Activated CD4-positive, alpha-beta memory T cell treated with anti-CD3 and anti-CD28 coated beads for 36 hours (primary cell): ENCODE measurements at regions not wholly inside any gene's neighbourhood (a gene's known extent, or its start where the extent isn't known, plus 50 kb on each side); places are given as distances from the start of the nearest gene placed in this dataset.
"Not testable (repeated sequence)": the region's sequence is repeated elsewhere in the genome, so short reads cannot be mapped to it uniquely, and the experiment has no call there.

Source experiments
- CTCF ChIA-PET: fragments of 350-600 bp; sonication (Branson Sonifier 250); formaldehyde crosslinking; loops from one replicate; lab custom pipeline; 2021; ENCODE audit warnings: antibody characterized with exemption, inconsistent platforms; lab: Charles Lee
- POLR2A ChIA-PET: fragments of 350-600 bp; sonication (Branson Sonifier 250); formaldehyde crosslinking; loops from one replicate; lab custom pipeline; 2021; ENCODE audit warnings: antibody characterized with exemption; lab: Charles Lee
- DNase-seq: peaks from one replicate; pipeline ENCODE4 v3.0.0-alpha.2; 2020
- H3K27ac Mint-ChIP-seq: one replicate; pipeline ENCODE4 v1.8.0; 2021; ENCODE audit warnings: mixed read lengths
- H3K27me3 Mint-ChIP-seq: one replicate; pipeline ENCODE4 v1.8.0; 2021; ENCODE audit warnings: mixed read lengths
- H3K36me3 Mint-ChIP-seq: one replicate; pipeline ENCODE4 v1.8.0; 2021; ENCODE audit warnings: mixed read lengths
- H3K4me1 Mint-ChIP-seq: one replicate; pipeline ENCODE4 v1.8.0; 2021; ENCODE audit warnings: low read depth, mixed read lengths
- H3K4me3 Mint-ChIP-seq: one replicate; pipeline ENCODE4 v1.8.0; 2021; ENCODE audit warnings: mild to moderate bottlenecking, mixed read lengths
- H3K9me3 Mint-ChIP-seq: one replicate; pipeline ENCODE4 v1.8.0; 2021; ENCODE audit warnings: mixed read lengths
- intact Hi-C: fragments of 100-400 bp; cut with micrococcal nuclease; formaldehyde crosslinking; loops from one replicate; pipeline ENCODE4 v1.15.1; 2023

DNA sequence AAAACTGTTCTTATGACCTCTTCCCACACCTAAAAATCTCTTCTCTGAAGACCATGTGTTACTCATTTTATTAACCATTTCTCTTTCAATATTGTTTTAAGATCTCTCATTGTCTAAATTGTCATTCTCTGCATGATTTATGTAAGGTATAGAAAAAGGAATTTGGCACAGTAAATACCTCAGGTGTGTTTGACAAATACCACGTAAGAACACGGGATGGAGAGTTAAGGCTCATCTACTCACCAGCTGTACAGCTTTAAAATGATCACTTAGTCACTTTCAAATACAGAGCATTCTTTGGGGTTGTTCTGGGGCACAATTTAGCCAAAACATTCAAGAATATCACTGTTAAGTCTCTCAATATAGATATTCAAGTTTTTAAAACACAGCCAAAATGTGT is 627.1 kb downstream of the MCTP2 start:
- Mint-ChIP-seq H3K4me1 (no peaks in the 10 kb centered on the region), H3K4me3 (no peak overlapping the region), H3K27ac (no peak overlapping the region), H3K36me3 (no peaks in the 10 kb centered on the region), H3K27me3 (no peaks in the 10 kb centered on the region), H3K9me3 (no peaks in the 10 kb centered on the region)
- intact Hi-C loops: no loop called here
- DNase-seq: no peak
- POLR2A ChIA-PET: no interaction called here
- CTCF ChIA-PET: no interaction called here

DNA sequence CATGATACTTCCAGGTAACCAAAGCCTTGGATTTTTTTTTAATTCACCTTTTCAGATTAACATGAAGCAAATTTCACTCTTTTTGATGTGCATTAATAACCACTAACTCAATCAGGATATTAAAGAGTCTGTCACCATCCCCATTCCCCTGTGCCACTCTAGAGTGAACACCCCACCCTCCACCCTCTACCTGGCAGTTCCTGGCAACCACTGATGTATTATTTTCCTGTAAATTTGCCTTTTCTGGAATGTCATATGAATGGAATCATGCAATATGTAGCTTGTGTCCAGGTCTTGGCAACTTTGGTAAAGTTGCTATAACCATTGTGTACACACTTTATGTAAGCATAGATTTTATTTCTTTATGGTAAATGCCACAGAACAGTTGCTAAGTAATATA is 627.6 kb downstream of the MCTP2 start:
- ChIA-PET POLR2A (no interaction called here), CTCF (no interaction called here)
- no peaks in the 10 kb centered on the region for H3K9me3 Mint-ChIP-seq
- H3K36me3 Mint-ChIP-seq: no peaks in the 10 kb centered on the region
- H3K4me3 Mint-ChIP-seq: no peak overlapping the region
- no peaks in the 10 kb centered on the region for H3K27me3 Mint-ChIP-seq
- intact Hi-C loops: no loop called here
- no peaks in the 10 kb centered on the region for H3K4me1 Mint-ChIP-seq
- H3K27ac Mint-ChIP-seq: no peak overlapping the region
- no peak for DNase-seq

GRCh38 chr15:94864600-94864999 is 633.2 kb downstream of the MCTP2 start:
- H3K36me3 Mint-ChIP-seq: no peaks in the 10 kb centered on the region
- peaks cover 2% of the 10 kb centered on the region for H3K27me3 Mint-ChIP-seq
- intact Hi-C loops: no loop called here
- H3K9me3 Mint-ChIP-seq: peaks cover 2% of the 10 kb centered on the region
- no peak overlapping the region for H3K4me3 Mint-ChIP-seq
- no peak for DNase-seq
- ChIA-PET POLR2A (no interaction called here), CTCF (no interaction called here)
- H3K27ac Mint-ChIP-seq: no peak overlapping the region
- no peaks in the 10 kb centered on the region for H3K4me1 Mint-ChIP-seq

GRCh38 chr15:94868265-94868664 is 636.9 kb downstream of the MCTP2 start:
- H3K9me3 Mint-ChIP-seq, H3K27me3 Mint-ChIP-seq, H3K36me3 Mint-ChIP-seq, H3K27ac Mint-ChIP-seq, H3K4me3 Mint-ChIP-seq, H3K4me1 Mint-ChIP-seq, CTCF ChIA-PET, DNase-seq, intact Hi-C loops: not testable (repeated sequence)
- POLR2A ChIA-PET: interaction anchor here (0.6 kb wide), 1 partner anchor 131 kb away, joined by 3 read pairs; no protein-coding TSS in a partner anchor

DNA sequence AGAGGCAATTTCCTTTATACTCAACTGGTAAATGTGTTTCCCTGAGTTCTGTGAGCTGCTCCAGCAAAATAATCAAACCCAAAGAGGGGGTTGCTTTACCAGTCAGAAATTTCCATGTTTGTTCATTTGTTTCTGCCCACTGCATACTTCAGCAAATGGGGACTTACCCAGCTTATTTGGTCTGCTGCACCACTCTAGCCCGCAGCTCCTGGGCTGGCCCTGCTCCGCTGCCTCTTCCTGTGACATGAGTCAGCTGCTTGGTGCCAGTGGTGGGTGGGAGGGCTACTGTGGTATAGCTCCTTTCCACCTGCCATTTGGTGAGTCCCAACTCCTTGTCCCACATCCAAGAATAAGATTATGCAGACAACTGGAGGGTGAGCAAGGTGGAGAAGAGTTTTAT is 644.2 kb downstream of the MCTP2 start:
- DNase-seq: no peak
- intact Hi-C loops: no loop called here
- H3K4me1 Mint-ChIP-seq: no peaks in the 10 kb centered on the region
- POLR2A ChIA-PET: no interaction called here
- no peak overlapping the region for H3K4me3 Mint-ChIP-seq
- H3K9me3 Mint-ChIP-seq: peaks cover 3% of the 10 kb centered on the region
- CTCF ChIA-PET: no interaction called here
- H3K27ac Mint-ChIP-seq: no peak overlapping the region
- no peaks in the 10 kb centered on the region for H3K27me3 Mint-ChIP-seq
- H3K36me3 Mint-ChIP-seq: no peaks in the 10 kb centered on the region

DNA sequence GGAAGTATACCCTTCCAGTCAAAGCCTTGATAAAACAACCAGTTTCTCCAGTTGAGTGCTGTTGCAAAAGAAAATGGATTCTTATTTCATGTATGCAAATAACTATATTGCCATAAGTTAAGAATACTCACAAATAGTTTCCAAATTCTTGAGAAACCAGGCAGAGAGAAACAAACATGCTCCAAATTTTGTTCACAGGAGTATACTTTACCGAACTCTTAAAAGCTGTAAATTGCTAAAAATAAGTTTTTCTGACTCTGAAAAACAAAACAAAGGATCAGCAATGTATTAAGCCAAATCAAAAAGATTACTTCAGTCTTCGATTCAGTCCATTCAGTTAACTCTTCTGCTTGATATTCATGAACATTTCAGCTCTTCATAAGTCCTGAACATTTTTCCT is 646.5 kb downstream of the MCTP2 start:
- Mint-ChIP-seq H3K27me3 (no peaks in the 10 kb centered on the region), H3K27ac (no peak overlapping the region)
- CTCF ChIA-PET: no interaction called here

GRCh38 chr15:94882071-94882712 is 650.8 kb downstream of the MCTP2 start:
- H3K27ac Mint-ChIP-seq: no peak overlapping the region
- ChIA-PET POLR2A (no interaction called here), CTCF (no interaction called here)
- H3K4me1 Mint-ChIP-seq: no peaks in the 10 kb centered on the region
- DNase-seq: no peak
- H3K36me3 Mint-ChIP-seq: no peaks in the 10 kb centered on the region
- intact Hi-C loops: no loop called here
- no peak overlapping the region for H3K4me3 Mint-ChIP-seq
- H3K27me3 Mint-ChIP-seq: no peaks in the 10 kb centered on the region
- H3K9me3 Mint-ChIP-seq: peaks cover 6% of the 10 kb centered on the region

More for the DNA sequence above, 646.5 kb downstream of the MCTP2 start:
- no peak for DNase-seq
- no peaks in the 10 kb centered on the region for H3K4me1 Mint-ChIP-seq
- POLR2A ChIA-PET: no interaction called here
- intact Hi-C loops: no loop called here
- no peaks in the 10 kb centered on the region for H3K36me3 Mint-ChIP-seq
- H3K4me3 Mint-ChIP-seq: no peak overlapping the region
- peaks cover 6% of the 10 kb centered on the region for H3K9me3 Mint-ChIP-seq

- H3K9me3 Mint-ChIP-seq: peaks cover 2% of the 10 kb centered on the region
- H3K36me3 Mint-ChIP-seq: no peaks in the 10 kb centered on the region
- no peaks in the 10 kb centered on the region for H3K4me1 Mint-ChIP-seq
- CTCF ChIA-PET: no interaction called here
- H3K27ac Mint-ChIP-seq: no peak overlapping the region
- DNase-seq: no peak
- intact Hi-C loops: no loop called here
- no peaks in the 10 kb centered on the region for H3K27me3 Mint-ChIP-seq
- POLR2A ChIA-PET: no interaction called here
- H3K4me3 Mint-ChIP-seq: no peak overlapping the region
These were observed 656.0 kb downstream of the MCTP2 start for GRCh38 chr15:94887391-94887790.

- POLR2A ChIA-PET: no interaction called here
- intact Hi-C loops: no loop called here
- CTCF ChIA-PET: no interaction called here
These were observed 657.8 kb downstream of the MCTP2 start for GRCh38 chr15:94889153-94889552.

DNA sequence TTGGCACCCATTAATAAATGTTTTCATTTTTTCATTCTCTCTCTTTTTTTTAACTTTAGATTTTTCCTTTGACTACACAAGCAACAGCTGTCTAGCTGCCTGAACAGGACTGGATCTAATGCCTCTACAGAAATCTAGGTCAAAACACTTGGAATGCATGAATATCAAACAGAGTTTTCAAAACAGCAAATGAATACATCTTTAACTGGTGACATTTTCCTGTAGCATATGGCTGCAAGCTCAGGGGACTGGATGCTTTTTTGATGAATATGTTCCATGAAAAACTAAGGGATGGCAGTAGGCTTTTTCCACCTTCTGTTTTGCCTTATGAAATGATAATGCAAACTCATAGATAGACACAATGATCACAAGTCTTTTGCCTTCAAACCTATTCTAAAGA is 661.7 kb downstream of the MCTP2 start:
- ChIA-PET POLR2A (no interaction called here), CTCF (no interaction called here)
- no peak for DNase-seq
- Mint-ChIP-seq H3K4me1 (no peaks in the 10 kb centered on the region), H3K27ac (no peak overlapping the region), H3K9me3 (peaks cover 10% of the 10 kb centered on the region), H3K36me3 (no peaks in the 10 kb centered on the region), H3K27me3 (no peaks in the 10 kb centered on the region), H3K4me3 (no peak overlapping the region)
- intact Hi-C loops: no loop called here

More at GRCh38 chr15:94889153-94889552, 657.8 kb downstream of the MCTP2 start:
- no peaks in the 10 kb centered on the region for H3K27me3 Mint-ChIP-seq
- DNase-seq: no peak
- peaks cover 2% of the 10 kb centered on the region for H3K9me3 Mint-ChIP-seq
- H3K36me3 Mint-ChIP-seq: no peaks in the 10 kb centered on the region
- H3K27ac Mint-ChIP-seq: no peak overlapping the region
- no peaks in the 10 kb centered on the region for H3K4me1 Mint-ChIP-seq
- H3K4me3 Mint-ChIP-seq: no peak overlapping the region

GRCh38 chr15:94894056-94894455 is 662.7 kb downstream of the MCTP2 start:
- ChIA-PET CTCF (no interaction called here), POLR2A (no interaction called here)
- H3K27me3 Mint-ChIP-seq: no peaks in the 10 kb centered on the region

DNA sequence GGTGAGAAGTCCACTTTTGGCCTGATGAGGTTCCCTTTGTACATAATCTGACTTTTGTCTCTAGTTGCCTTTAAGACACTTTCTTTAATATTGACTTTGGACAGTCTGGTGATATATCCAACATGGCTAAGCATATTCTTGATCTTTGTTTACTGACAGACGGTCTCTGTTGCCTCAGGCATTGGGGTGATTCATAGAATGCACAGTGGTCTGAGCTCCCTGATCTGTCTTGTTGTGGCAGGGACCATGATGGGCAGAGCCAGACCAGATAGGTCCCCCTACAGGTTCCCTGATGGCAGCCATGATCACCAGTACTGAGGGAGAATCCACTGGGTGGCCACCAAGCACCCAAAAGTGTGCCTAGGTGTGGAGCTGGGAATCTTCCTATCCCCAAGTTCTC is 678.1 kb downstream of the MCTP2 start:
- CTCF ChIA-PET: no interaction called here
- Mint-ChIP-seq H3K9me3 (peaks cover 24% of the 10 kb centered on the region), H3K27ac (no peak overlapping the region), H3K36me3 (no peaks in the 10 kb centered on the region), H3K4me3 (no peak overlapping the region), H3K27me3 (no peaks in the 10 kb centered on the region), H3K4me1 (no peaks in the 10 kb centered on the region)
- no peak for DNase-seq
- POLR2A ChIA-PET: no interaction called here
- intact Hi-C loops: no loop called here

More at GRCh38 chr15:94894056-94894455, 662.7 kb downstream of the MCTP2 start:
- intact Hi-C loops: no loop called here
- no peak for DNase-seq
- Mint-ChIP-seq H3K4me1 (no peaks in the 10 kb centered on the region), H3K27ac (no peak overlapping the region), H3K36me3 (no peaks in the 10 kb centered on the region), H3K4me3 (no peak overlapping the region), H3K9me3 (peaks cover 8% of the 10 kb centered on the region)

- POLR2A ChIA-PET: no interaction called here
- H3K36me3 Mint-ChIP-seq: no peaks in the 10 kb centered on the region
- DNase-seq: no peak
- H3K9me3 Mint-ChIP-seq: peaks cover 24% of the 10 kb centered on the region
- H3K4me1 Mint-ChIP-seq: no peaks in the 10 kb centered on the region
- no peaks in the 10 kb centered on the region for H3K27me3 Mint-ChIP-seq
- no peak overlapping the region for H3K4me3 Mint-ChIP-seq
- CTCF ChIA-PET: no interaction called here
- H3K27ac Mint-ChIP-seq: no peak overlapping the region
- intact Hi-C loops: no loop called here
These were observed 678.8 kb downstream of the MCTP2 start for GRCh38 chr15:94910166-94910565.
